ENCODE measurements at regions not wholly inside any gene's neighbourhood (a gene's known extent, or its start where the extent isn't known, plus 50 kb on each side); places are given as distances from the start of the nearest gene placed in this dataset.

GRCh38 chr3:144350125-144350524, 378.5 kb downstream of the DIPK2A start:
- H3K36me3 ChIP-seq (ENCODE audit: low read depth, missing control alignments) = no peaks in the 10 kb centered on the region

GRCh38 chr3:144351011-144351410, 379.4 kb downstream of the DIPK2A start:
- H3K9me3 ChIP-seq = no peaks in the 10 kb centered on the region

More at GRCh38 chr3:144350125-144350524, 378.5 kb downstream of the DIPK2A start:
- Histone ChIP-seq H3K27me3 (no peaks in the 10 kb centered on the region), H3K27ac (no peak overlapping the region), H3K4me3 (no peak overlapping the region), H3K9me3 (no peaks in the 10 kb centered on the region), H3K4me1 (no peaks in the 10 kb centered on the region)
- WGBS, 2 donors = 92 to 98% methylated on average over 3 of the region's 3 CpGs
- TF ChIP-seq POLR2A (IDR thresholded peaks at IDR 0.05) (no peak), CTCF (IDR thresholded peaks at IDR 0.05) (no peak)
- no peak for DNase-seq
- intact Hi-C loops (cut with DNase I; ENCODE audit: low total_unique reads) = no loop called here

GRCh38 chr3:144351773-144352365, 380.2 kb downstream of the DIPK2A start:
- no peak overlapping the region for H3K27ac ChIP-seq
- no peaks in the 10 kb centered on the region for H3K27me3 ChIP-seq
- WGBS, 2 donors = 65 to 70% methylated on average over 4 of the region's 4 CpGs
- TF ChIP-seq CTCF (IDR thresholded peaks at IDR 0.05) (no peak), POLR2A (IDR thresholded peaks at IDR 0.05) (no peak)
- H3K4me3 ChIP-seq = no peak overlapping the region
- DNase-seq = no peak
- H3K9me3 ChIP-seq = no peaks in the 10 kb centered on the region
- intact Hi-C loops (cut with DNase I; ENCODE audit: low total_unique reads) = no loop called here
- H3K4me1 ChIP-seq = no peaks in the 10 kb centered on the region
- H3K36me3 ChIP-seq (ENCODE audit: low read depth, missing control alignments) = no peaks in the 10 kb centered on the region

More at GRCh38 chr3:144351011-144351410, 379.4 kb downstream of the DIPK2A start:
- intact Hi-C loops (cut with DNase I; ENCODE audit: low total_unique reads) = no loop called here
- TF ChIP-seq POLR2A (IDR thresholded peaks at IDR 0.05) = no peak
- 58 to 70% methylated on average over 2 of the region's 2 CpGs for WGBS, 2 donors
- no peak for DNase-seq
- no peak overlapping the region for H3K27ac ChIP-seq
- no peaks in the 10 kb centered on the region for H3K4me1 ChIP-seq
- H3K4me3 ChIP-seq = no peak overlapping the region
- no peaks in the 10 kb centered on the region for H3K27me3 ChIP-seq
- H3K36me3 ChIP-seq (ENCODE audit: low read depth, missing control alignments) = no peaks in the 10 kb centered on the region

GRCh38 chr3:144358191-144358590, 386.6 kb downstream of the DIPK2A start:
- Histone ChIP-seq H3K27ac (no peak overlapping the region), H3K4me3 (no peak overlapping the region), H3K4me1 (no peaks in the 10 kb centered on the region), H3K36me3 (ENCODE audit: low read depth, missing control alignments) (no peaks in the 10 kb centered on the region), H3K27me3 (no peaks in the 10 kb centered on the region), H3K9me3 (no peaks in the 10 kb centered on the region)
- WGBS, 2 donors = 40 to 48% methylated on average over 2 of the region's 2 CpGs
- TF ChIP-seq CTCF (IDR thresholded peaks at IDR 0.05) (no peak), POLR2A (IDR thresholded peaks at IDR 0.05) (no peak)
- DNase-seq = no peak
- intact Hi-C loops (cut with DNase I; ENCODE audit: low total_unique reads) = no loop called here

- WGBS, 2 donors = 93 to 95% methylated on average over 1 of the region's 1 CpG
These were observed 389.4 kb downstream of the DIPK2A start for GRCh38 chr3:144361002-144361401.

More at GRCh38 chr3:144361002-144361401, 389.4 kb downstream of the DIPK2A start:
- Histone ChIP-seq H3K9me3 (no peaks in the 10 kb centered on the region), H3K27me3 (no peaks in the 10 kb centered on the region), H3K36me3 (ENCODE audit: low read depth, missing control alignments) (no peaks in the 10 kb centered on the region), H3K27ac (no peak overlapping the region), H3K4me3 (no peak overlapping the region), H3K4me1 (no peaks in the 10 kb centered on the region)
- DNase-seq = no peak
- intact Hi-C loops (cut with DNase I; ENCODE audit: low total_unique reads) = no loop called here
- TF ChIP-seq POLR2A (IDR thresholded peaks at IDR 0.05) (no peak), CTCF (IDR thresholded peaks at IDR 0.05) (no peak)
